ENCODE measurements at regions not wholly inside any gene's neighbourhood (a gene's known extent, or its start where the extent isn't known, plus 50 kb on each side); places are given as distances from the start of the nearest gene placed in this dataset.
A peak's percentile ranks its signal among the peaks of the same experiment; 100 is the strongest.

DNA sequence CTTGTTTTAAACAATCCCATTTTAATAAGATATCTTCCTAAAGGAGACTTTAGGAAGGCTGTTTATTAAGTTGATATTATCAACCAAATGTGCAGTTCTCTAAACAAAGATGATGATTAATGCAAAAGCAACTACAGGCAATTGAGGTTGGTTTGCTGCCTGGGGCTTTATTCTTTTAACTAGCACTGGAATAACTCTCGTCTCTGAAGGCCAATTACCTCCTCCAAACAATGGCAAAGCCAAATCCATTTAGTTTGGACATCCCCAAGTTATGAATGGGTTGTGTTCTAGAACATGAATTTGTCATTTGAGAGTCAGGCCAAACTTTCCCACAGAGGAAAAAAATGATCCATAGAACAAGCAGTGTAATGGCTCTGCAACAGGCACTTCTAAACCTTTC is 114.1 kb downstream of the SLC16A9 start:
- no peak for DNase-seq

DNA sequence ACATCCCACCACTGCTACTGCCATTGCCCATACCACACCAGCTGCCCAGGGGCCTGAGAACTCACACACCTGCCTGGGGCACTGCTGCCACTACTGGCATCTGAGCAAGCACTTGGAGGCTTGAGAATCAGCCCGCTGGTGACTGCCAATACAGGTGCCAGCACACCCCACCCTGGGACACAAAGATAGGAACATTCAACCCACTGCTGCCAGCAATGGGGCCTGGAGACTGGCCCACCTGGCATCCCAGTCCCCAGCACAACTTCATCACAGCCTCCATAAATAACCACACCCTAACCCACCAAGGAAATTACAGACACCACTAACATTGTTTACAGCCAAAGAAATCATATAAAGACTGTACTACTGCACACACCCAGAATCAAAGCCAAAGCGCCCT is 115.9 kb downstream of the SLC16A9 start:
- no peak for DNase-seq

DNA sequence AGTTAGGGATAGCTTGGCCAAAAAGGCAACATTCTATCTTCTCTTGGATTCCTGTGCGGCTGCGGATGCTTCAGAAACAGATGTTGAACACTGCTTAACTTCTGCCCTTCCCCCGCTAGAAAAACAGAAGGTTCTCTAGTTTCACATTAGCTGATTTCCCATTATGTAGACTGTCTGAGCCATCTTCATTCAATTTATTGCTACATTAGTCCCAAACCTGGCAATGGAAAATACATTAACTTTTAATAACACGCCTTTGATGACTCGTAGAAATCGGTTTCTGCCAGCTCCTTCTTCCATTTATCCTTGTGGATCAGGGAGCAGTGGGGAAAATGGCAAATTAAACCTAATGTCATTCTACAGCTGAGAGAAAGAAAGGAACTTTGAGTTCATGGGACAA is 119.9 kb downstream of the SLC16A9 start:
- no peak for DNase-seq

DNA sequence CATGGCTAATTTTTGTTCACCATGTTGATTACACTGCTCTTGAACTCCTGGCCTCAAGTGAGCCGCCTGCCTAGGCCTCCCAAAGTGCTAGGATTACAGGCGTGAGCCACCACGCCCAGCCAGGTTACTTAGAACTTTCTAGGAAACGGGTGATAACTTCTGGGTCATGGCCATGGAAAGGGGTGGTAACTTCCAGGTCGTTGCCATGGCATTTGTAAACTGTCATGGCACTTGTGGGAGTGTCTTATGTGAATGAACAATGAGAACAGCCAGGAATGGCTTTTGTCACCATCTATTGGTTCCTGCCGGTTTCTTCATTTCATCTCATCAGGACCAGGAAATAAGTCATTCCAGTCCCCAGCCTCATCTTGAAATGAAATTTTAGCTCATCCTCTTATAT is 120.9 kb downstream of the SLC16A9 start:
- DNase-seq = no peak

DNA sequence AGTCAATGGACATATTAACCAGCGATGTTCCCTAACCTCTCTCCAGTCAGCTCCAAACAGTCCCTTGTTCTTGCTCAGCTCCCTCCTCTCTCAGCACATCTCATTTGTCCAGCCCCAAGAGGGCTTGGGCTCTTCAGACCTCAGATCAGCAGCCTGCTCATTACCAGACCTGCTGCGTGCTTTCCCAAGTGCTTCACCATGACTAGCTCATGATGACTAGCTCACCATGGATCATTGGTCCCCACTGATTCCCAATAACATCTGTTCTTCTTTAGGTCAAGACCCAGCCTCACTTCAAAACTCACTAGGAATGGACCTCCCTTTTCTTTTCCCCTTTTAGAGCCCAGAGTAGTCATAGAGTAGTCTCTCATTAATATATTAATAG is 121.9 kb downstream of the SLC16A9 start:
- DNase-seq = no peak

DNA sequence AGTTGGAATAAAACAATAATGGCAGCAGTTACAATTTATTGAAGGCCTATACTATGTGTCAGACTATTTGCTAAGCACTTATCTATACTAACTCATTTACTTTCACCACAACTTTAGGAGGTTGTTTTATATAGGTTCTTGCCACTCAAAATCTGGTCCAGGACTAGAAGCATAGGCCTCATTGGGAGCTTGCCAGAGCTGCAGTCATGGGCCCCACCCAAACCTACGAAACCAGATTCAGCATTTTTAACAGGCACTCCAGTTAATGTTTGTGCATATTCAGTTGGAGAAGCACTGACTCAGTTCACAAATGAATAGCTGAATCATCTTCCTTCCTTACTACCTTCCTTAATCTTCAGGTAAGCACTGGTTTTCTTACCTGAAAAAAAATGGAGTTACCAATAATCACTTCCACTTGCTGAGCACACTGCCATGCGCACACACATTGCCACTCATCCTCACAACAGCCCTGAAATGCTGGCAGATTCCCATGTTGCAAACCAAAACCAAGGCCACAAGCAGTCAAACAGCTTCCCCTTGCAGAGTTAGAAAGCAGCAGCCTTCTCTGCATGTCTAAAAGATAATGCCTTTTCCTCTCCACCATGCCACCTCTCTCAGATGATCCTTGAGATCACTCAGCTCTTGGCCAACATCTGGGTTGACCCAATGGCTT is 122.4 kb downstream of the SLC16A9 start:
- no peak for DNase-seq

DNA sequence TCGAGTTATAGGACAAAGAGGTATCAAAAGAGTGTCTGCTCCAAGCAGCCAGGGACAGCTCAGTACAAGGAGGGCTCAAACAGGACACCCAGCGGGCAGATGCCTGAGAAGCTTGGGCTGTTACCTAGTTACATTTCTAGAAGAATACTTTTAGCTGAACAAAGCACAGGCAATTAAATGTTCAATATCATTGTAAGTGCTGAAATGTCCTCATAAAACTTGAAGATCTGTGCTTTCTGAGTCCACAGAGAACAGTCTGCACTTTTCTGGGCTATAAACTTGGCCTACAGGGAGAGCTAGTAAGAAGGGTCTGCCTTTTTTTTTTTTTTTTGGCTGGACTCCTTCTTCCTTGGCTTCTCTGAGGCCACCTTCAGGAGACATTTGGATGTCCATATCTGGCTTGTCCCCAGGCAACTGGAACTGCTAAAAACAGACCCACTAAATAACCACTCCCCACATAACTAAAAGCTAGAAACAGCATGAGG is 123.2 kb downstream of the SLC16A9 start:
- no peak for DNase-seq

DNA sequence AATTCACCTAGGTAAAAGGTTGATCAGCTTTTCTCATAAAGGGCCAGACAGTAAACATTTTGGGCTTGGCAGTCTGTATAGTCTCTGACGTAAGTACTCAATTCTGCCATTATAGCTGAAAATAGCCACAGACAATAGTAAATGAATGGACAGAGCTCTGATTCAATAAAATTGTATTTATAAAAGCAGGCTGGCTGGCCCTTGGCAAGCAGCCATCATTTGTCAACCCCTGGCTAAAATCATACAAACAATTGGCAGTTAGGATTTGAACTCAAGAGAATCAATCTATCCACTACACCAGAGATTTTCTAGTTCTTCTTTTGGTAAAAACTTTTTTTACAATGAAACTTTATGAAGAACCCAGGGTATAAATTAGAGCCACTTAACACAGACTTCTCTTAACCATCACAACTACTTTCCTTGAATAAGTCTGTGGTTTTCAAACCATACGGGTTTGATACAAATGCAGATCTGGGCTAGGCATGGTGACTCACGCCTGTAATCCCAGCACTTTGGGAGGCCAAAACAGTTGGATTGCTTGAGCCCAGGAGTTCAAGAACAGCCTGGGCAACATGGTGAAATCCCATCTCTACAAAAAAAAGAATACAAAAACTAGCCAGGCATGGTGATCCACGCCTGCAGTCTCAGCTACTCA is 124.5 kb downstream of the SLC16A9 start:
- DNase-seq = no peak

DNA sequence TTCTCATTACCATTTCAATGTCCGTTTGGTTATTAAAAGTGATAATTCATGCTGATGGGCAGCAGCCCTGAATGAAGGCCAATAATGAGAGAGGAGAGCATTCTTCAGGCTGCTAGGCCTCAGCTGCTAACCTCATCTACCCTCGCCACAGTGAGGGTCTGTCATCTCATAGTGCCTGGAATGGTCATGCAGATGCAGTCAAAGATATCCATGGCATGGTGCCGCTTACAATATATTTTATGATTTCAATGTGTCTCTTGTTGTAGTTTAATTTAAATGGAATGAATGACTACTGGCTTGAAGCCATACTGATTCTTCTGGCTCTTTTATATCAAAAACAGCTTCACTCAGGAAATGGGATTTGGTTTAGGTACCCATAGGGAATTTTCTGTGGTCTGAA is 126.9 kb downstream of the SLC16A9 start:
- DNase-seq = no peak

DNA sequence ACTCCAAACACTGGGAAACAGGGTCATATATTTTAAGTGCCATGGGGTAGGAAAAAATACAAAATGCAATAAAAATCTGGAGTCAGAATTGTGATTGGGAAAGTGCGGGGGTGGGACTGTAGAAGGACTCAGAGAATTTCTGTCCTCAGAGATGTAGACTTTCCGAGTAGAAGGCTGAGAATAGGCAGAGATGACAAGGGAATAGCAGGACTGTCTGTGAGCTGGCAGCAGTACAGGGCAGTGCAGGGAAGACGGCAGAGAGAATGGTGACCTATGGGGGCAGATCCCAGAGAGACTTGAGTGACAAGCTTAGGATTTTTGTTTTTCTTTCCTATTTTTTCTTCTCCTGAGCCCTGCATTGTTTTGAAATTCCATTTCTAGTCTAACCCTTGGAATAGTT is 127.6 kb downstream of the SLC16A9 start:
- no peak for DNase-seq

DNA sequence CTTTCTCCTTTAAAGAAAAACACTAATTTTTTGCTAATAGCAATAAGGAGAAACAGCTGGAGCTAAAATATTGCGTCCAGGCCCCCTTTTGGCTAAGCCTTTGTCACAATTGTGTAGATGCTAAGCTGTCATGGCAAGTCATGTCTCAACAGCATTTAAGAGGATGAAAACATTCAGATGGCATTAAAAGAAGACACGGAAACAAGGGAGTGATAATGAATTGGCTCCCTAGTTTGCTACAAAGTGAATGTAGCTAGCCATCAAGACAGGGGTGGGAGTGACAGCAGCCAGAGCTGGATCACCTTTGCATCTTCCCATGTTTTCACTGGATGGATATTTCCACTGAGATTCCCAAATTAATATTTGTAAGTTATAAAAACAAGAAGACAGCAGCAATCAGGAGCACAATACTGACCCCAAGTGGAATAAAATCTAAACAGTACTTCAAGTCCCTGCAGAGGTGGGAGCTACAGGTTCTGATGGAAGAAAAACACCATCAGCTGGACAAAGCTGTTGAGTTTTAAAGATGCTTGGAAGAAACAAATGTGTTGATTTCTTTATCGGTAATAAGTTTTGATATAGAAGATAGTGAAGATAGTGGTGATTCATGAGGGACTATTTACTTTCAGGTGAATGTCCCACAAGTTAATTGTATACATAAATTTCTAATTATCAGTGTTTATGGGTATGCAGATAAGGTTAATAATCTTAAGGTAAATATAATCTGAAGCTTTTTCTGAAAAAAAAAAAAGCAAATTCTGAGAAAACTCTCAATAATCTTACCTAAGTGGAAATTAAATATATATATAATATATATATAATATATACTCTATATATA is 129.4 kb downstream of the SLC16A9 start:
- DNase-seq = peak; percentile 5

DNA sequence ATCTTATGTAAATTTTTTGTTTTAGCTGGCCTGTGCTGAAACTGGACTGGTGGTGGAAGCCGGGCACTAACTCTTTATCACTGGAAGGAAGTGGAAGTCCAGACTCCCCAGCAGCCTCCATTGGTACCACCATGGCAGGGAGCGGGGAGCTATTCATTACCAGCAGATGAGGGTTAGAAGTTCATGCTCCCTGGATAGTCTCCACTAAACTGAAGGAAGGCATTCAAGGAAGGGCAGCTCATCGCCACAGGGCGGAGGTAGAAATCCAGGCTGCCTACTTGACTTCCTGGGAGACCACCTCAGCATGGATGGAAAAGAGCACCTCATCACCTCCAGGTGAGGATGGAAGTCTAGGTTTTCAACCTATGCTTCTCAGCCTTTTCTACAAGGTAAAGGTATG is 130.9 kb downstream of the SLC16A9 start:
- no peak for DNase-seq

DNA sequence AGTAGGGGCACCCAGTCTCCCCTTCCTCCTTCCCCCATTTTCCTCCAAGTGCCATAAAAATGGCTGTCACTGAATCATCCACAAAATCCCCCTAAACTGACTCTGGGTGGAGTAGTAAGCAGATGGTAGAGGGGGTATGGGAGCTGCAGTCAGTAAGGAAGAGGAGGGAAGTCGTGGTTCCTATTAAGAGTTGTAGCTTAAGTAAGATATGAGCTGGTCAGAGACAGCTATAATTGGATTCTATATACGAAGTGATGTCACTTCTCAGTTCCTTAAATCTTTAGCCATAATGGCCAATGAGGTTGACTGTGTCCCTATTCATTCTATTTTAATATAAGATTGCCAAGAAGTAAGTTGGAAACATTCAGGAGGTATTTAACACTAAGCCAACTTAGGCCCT is 131.7 kb downstream of the SLC16A9 start:
- no peak for DNase-seq

DNA sequence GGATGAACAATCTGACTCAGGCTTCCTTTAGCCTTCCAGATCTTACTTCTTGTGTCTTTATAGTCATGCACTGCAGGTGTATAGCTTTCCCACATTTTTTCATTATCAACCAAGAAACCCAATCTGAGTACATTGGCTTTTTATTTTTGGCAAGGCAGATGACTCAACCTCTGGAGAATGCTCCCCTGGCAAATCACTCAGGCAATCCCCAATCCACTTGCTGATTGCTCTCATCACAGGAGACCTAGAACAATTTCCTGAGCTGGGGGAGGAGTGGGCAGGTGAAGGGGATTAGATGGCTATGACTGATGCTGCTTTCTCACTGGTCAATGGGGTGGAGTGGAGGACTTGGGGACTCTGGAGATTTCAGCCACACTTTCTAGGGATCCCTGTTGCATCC is 134.4 kb downstream of the SLC16A9 start:
- DNase-seq = no peak

DNA sequence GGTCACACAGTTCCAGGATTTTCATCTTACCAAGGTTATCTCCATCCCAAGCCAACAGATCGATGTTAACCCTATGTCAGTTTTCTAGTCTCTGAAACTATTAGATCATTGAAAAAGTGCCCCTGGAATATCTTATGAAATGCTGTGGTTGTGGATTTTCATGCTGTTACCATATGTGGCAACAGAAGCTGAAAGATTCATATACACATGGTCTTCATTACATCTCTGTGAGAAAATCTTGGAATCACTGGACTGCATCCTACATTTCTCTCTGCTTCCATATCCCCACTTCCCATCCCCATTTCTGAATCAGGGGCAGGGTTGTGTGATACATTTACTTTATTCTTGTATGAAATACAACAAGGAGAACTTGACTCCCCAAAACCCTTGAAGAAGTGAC is 146.1 kb downstream of the SLC16A9 start:
- DNase-seq = no peak

DNA sequence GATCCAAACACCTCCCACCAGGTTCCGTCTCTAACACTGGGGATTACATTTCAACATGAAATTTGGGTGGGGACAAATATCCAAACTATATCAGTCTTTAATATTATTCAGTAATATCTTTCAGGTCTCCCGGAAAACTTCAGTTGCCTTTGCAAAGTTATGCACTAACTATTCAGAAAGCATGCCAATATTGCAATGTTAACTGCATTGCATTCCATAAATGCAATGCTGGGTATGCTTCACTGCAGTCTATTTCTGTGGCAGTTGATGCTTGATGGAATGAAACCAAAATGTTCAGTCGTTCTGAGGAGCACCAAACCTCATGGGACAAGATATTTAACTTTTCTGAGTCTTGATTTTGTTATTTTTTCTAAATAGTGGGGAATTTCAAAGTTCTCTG is 147.5 kb downstream of the SLC16A9 start:
- DNase-seq = no peak

DNA sequence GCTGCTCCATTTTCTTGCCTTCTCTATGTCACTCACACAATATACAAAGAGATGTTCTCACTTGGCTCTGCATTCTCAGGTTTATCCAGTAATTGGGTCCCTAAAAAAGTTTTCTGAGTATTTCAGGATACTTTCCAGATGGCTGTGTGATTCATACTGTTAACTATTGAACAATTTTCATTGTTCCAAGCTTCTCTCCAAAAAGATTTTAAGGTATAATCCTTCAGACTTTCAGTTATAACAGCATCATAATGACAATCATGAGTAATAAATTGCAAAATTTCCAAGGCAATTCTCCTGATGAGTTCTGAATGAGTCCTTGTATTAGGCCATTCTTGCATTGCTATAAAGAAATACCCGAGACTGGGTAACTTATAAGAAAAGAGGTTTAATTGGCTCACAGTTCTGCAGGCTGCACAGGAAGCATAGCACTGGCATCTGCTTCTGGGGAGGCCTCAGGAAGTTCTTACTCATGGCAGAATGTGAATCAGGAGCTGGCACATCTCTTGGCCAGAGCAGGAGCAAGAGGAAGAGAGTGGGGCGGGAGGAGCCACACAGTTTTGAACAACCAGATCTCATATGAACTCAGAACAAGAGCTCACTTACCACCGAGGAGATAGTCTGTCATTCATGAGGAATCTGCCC is 148.1 kb downstream of the SLC16A9 start:
- DNase-seq = no peak

DNA sequence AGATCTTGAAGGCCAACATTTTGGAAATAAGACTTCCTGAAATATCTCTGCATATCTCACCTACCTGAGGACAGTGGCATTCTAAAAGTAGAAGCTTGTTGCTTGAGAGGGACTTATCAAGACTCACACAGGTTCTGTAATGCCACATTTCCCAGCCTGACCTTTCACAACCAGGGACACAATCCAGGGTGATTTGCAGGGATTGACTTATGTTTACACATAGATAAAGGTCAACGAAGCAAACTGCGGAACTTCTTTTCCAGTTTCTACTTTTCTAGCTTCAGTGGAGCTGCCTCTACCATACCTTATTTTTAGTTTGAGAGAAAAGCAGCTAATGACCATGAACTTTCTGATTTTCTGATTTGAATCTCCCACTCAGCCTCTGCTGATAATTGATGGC is 148.7 kb downstream of the SLC16A9 start:
- DNase-seq = no peak

DNA sequence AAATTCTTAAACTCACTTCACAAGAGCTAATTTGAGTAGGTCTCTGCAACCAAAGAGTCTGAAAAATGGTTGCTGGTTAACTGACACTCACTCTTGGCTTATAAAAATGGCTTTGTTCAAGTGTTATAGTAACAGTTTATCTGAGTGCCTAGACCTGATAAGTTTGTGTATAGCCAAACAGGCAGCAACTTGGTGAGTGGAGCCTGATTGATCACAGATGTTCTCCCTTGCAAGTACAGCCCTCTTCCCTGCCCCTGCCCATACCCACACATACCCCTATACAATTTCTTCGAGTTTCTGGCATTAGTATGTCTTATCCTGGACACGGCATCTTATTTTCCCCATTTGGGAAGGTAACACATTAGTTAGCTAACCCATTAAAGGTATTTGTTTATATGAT is 149.5 kb downstream of the SLC16A9 start:
- no peak for DNase-seq

DNA sequence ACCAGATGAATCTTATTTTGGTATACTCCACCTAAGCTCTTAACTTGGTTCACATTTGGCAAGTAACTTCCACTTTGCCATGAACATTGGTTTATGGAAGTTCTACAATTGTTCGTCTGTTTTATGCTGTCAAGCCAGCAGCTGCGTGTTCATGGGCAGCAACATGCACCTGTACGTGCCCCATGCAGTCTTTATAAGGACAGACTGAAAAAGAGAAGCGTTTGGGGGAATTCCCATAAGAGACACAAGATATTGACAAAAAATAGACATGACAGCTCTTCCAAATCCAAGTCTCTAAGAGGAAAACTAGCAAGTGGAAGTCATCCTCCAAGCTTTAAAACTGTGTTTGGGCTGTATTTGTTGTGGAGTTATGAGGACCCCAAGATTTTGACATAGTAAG is 151.6 kb downstream of the SLC16A9 start:
- DNase-seq = no peak

DNA sequence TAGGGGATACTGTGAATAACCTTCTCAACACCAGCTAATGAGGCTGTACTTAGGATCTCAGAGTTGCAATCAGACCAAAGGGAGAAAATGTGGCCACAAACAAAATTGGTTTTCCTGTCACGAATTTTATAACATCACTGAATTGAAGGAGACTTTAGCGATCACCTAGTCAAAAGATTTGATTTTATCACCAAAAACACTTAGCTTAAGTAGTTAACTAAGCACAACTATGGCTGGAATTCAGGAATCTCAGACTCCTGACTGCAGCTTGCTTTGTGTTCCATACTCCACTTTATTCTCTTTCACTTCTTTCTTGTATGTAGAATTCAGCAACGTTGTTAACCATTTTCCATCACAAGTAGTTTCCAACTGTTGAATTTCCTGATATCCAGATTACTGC is 152.0 kb downstream of the SLC16A9 start:
- DNase-seq = no peak

DNA sequence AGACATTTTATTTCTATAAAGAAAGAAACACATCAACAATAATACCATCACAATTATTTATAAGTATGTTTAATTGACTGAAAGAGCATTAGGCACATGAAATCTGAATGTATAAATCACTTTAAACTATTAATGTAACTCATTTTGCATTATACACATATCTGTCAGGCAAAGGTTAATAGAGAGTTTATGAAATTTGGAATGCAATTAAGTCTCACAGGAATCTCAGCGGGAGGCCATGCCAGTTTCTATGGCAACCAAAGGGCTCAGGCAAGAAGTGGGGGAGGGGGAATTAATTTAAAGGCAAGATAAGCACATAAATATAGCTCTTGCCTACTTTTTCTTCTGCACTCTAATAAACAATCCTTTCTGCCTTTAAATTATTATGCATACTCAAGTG is 152.6 kb downstream of the SLC16A9 start:
- no peak for DNase-seq

DNA sequence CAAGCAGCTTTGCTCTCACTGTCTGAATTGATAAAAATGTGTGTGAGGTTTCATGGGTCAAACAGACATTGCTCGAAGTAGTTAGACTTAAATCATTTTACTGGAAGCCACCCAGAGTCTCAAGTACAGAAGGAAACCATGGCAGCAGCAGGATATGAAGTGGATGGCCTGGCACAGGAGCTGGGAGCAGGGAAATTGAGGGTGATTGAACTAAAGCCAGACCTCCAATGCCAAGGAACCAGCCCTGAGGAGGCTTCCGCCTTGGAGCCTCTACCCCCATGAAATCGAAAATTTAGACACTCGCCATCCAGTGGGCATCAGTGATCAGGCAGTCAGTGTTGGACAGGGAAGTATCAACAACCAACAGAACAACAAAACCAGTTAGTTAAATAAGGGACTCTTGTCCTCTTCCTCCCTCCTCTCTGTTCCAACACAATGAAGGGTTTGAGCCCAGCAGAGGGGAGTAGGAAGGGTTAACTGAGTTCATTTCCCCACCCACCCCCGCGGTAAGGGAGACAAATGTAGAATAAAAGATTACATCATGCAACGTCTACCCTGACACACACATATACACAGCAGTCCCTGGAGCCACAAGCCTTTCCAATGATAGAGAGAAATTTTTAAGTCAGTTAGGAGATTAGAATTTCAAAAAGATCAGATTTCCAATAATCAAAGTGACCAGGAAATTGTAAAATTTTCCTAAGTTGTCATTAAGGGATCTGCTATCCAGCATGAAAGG is 156.3 kb downstream of the SLC16A9 start:
- no peak for DNase-seq
